B cell (primary cell): ENCODE measurements at regions not wholly inside any gene's neighbourhood (a gene's known extent, or its start where the extent isn't known, plus 50 kb on each side); places are given as distances from the start of the nearest gene placed in this dataset.

Experiments
- ATAC-seq: fragments of 200-7000 bp; cut with Tn5 transposase; one replicate; pipeline ENCODE4 v1.10.0; 2021; ENCODE audit warnings: low read depth, mild to moderate bottlenecking, moderate number of reproducible peaks, moderate library complexity
- CTCF ChIA-PET: fragments of 350-600 bp; sonication (Branson Sonifier 250); formaldehyde crosslinking; loops from one replicate; lab custom pipeline; 2021; ENCODE audit warnings: antibody characterized with exemption, inconsistent platforms; lab: Charles Lee
- POLR2A ChIA-PET: fragments of 350-600 bp; sonication (Branson Sonifier 250); formaldehyde crosslinking; loops from one replicate; lab custom pipeline; 2021; ENCODE audit warnings: antibody characterized with exemption; lab: Charles Lee
- DNase-seq: peaks from one replicate; pipeline ENCODE4 v3.0.0; 2013
- H2AFZ ChIP-seq: 2 replicates; pipeline ENCODE4 v1.6.1; 2012; ENCODE audit warnings: mild to moderate bottlenecking, low read depth, low read length; ENCODE audit not compliant: insufficient read depth, poor library complexity, severe bottlenecking
- H3K27ac ChIP-seq, 2 donors: 1 replicate in 1 of 2; 2 replicates in 1 of 2; pipeline ENCODE4 v1.5.1; 2012 to 2013; ENCODE audit warnings: low read length in 2 of 2, mild to moderate bottlenecking in 2 of 2, moderate library complexity in 1 of 2
- H3K27me3 ChIP-seq, 4 experiments: fragments of 200-600 bp in 1 of 4; sonication (generic) in 1 of 4; replicated peaks in 1 of 4; 1 replicate in 2 of 4; 2 replicates in 2 of 4; pipeline versions ENCODE4 v1.6.1 to v1.7.0; 2013 to 2016; ENCODE audit warnings: low read length in 3 of 4, mild to moderate bottlenecking in 2 of 4, mixed read lengths in 1 of 4, moderate library complexity in 1 of 4; ENCODE audit not compliant: insufficient read depth in 4 of 4, control insufficient read depth in 3 of 4; ENCODE audit errors: control extremely low read depth in 1 of 4
- H3K36me3 ChIP-seq, 2 experiments: replicated peaks in 1 of 2; 1 replicate in 1 of 2; 2 replicates in 1 of 2; pipeline versions ENCODE4 v1.6.1 to v1.7.1; 2013; ENCODE audit warnings: low read length in 1 of 2; ENCODE audit not compliant: insufficient read depth in 2 of 2, control insufficient read depth in 1 of 2; ENCODE audit errors: control extremely low read depth in 1 of 2, extremely low read depth in 1 of 2
- H3K4me1 ChIP-seq, 2 donors: fragments of 200-600 bp in 1 of 2; sonication (generic) in 1 of 2; 1 replicate in 1 of 2; 2 replicates in 1 of 2; pipeline versions ENCODE4 v1.5.1 to v1.6.1; 2013 to 2017; ENCODE audit warnings: low read length in 2 of 2; ENCODE audit not compliant: control insufficient read depth in 2 of 2, insufficient read depth in 2 of 2
- H3K4me2 ChIP-seq: replicated peaks from 2 replicates; pipeline ENCODE3; 2012; ENCODE audit warnings: mild to moderate bottlenecking, low read depth, low read length; ENCODE audit not compliant: poor library complexity, severe bottlenecking
- H3K4me3 ChIP-seq, 5 experiments: fragments of 200-600 bp in 1 of 5; sonication (generic) in 1 of 5; 1 replicate in 3 of 5; 2 replicates in 2 of 5; pipeline versions ENCODE4 v1.5.1 to v1.7.0; 2011 to 2016; ENCODE audit warnings: low read length in 4 of 5, mild to moderate bottlenecking in 4 of 5, low read depth in 2 of 5, control low read depth in 1 of 5, moderate library complexity in 1 of 5; ENCODE audit not compliant: insufficient read depth in 1 of 5; ENCODE audit errors: control extremely low read depth in 1 of 5, extremely low read depth in 1 of 5
- H3K79me2 ChIP-seq: fragments of 200-600 bp; sonication (generic); one replicate; pipeline ENCODE4 v1.6.0; 2016; ENCODE audit warnings: low read length; ENCODE audit not compliant: control insufficient read depth, insufficient read depth
- H3K9ac ChIP-seq: fragments of 200-600 bp; sonication (generic); 2 replicates; pipeline ENCODE4 v1.6.1; 2017; ENCODE audit warnings: mild to moderate bottlenecking, low read length, moderate library complexity
- H3K9me3 ChIP-seq, 3 donors: one replicate each; pipeline versions ENCODE4 v1.6.1 to v1.7.1; 2013; ENCODE audit warnings: low read length in 2 of 3; ENCODE audit not compliant: control insufficient read depth in 2 of 3, insufficient read depth in 1 of 3; ENCODE audit errors: control extremely low read depth in 1 of 3
- H4K20me1 ChIP-seq: 2 replicates; pipeline ENCODE4 v1.6.0; 2012; ENCODE audit warnings: mild to moderate bottlenecking, low read length; ENCODE audit not compliant: insufficient read depth, control insufficient read depth, poor library complexity, severe bottlenecking
- H3K27ac Mint-ChIP-seq: one replicate; pipeline ENCODE4 v1.8.0; 2021; ENCODE audit warnings: mixed read lengths
- H3K27me3 Mint-ChIP-seq: one replicate; pipeline ENCODE4 v1.8.0; 2021; ENCODE audit warnings: mixed read lengths
- H3K4me1 Mint-ChIP-seq: one replicate; pipeline ENCODE4 v1.8.0; 2021; ENCODE audit warnings: mixed read lengths
- H3K4me3 Mint-ChIP-seq: one replicate; pipeline ENCODE4 v1.8.0; 2021; ENCODE audit warnings: mixed read lengths
- H3K9me3 Mint-ChIP-seq: one replicate; pipeline ENCODE4 v1.8.0; 2022; ENCODE audit warnings: mixed read lengths; ENCODE audit not compliant: insufficient read depth
- CTCF ChIP-seq: fragments of 200-600 bp; IDR thresholded peaks from one replicate; pipeline ENCODE4 v1.8.0; 2022; ENCODE audit warnings: antibody characterized with exemption, mild to moderate bottlenecking
- EZH2 ChIP-seq: IDR thresholded peaks from 2 replicates; pipeline ENCODE4 v1.6.1; 2012; ENCODE audit warnings: borderline replicate concordance, low read depth, mild to moderate bottlenecking, moderate library complexity, low read length; ENCODE audit not compliant: insufficient read depth, poor library complexity, severe bottlenecking
- WGBS: methylation state at CpG from one replicate; pipeline ENCODE4 v1.1.5; 2013; ENCODE audit warnings: missing lambda C conversion rate; ENCODE audit not compliant: insufficient coverage; 5-methylcytosine and 5-hydroxymethylcytosine counted together
- intact Hi-C: fragments of 100-400 bp; cut with micrococcal nuclease; formaldehyde crosslinking; loops from one replicate; pipeline ENCODE4 v1.10.0; 2022

GRCh38 chr13:67410645-67411044 lies 180.5 kb upstream of the PCDH9 start:
- no peaks in the 10 kb centered on the region for H3K79me2 ChIP-seq
- no peaks in the 10 kb centered on the region for H3K27me3 ChIP-seq
- no peak overlapping the region for H3K4me3 Mint-ChIP-seq
- no peaks in the 10 kb centered on the region for H3K27me3 Mint-ChIP-seq
- no peak overlapping the region for H3K27ac Mint-ChIP-seq
- no peak overlapping the region for H3K4me3 ChIP-seq
- H2AFZ ChIP-seq: no peak overlapping the region
- ChIA-PET CTCF (no interaction called here), POLR2A (no interaction called here)
- DNase-seq (no peak), ATAC-seq (no peak)
- intact Hi-C loops: no loop called here
- H3K4me1 ChIP-seq: no peaks in the 10 kb centered on the region
- WGBS: no CpG with 5 or more reads among the region's 1 CpG
- TF ChIP-seq CTCF (no peak), EZH2 (no peak)
- H3K4me2 ChIP-seq: no peak overlapping the region
- H3K4me1 Mint-ChIP-seq: no peaks in the 10 kb centered on the region
- no peak overlapping the region for H3K27ac ChIP-seq
- H3K36me3 ChIP-seq: no peaks in the 10 kb centered on the region
- no peaks in the 10 kb centered on the region for H3K9me3 ChIP-seq
- no peak overlapping the region for H3K9ac ChIP-seq
- H3K9me3 Mint-ChIP-seq: no peaks in the 10 kb centered on the region
- H4K20me1 ChIP-seq: no peaks in the 10 kb centered on the region

GRCh38 chr13:67408798-67409197 lies 178.7 kb upstream of the PCDH9 start:
- Mint-ChIP-seq H3K9me3 (no peaks in the 10 kb centered on the region), H3K27me3 (no peaks in the 10 kb centered on the region), H3K4me3 (no peak overlapping the region), H3K4me1 (no peaks in the 10 kb centered on the region), H3K27ac (no peak overlapping the region)
- H3K27me3 ChIP-seq: no peaks in the 10 kb centered on the region
- CTCF ChIA-PET: no interaction called here
- H2AFZ ChIP-seq: no peak overlapping the region
- no peaks in the 10 kb centered on the region for H4K20me1 ChIP-seq
- ATAC-seq (no peak), DNase-seq (no peak)
- POLR2A ChIA-PET: no interaction called here
- intact Hi-C loops: no loop called here
- no CpG with 5 or more reads among the region's 1 CpG for WGBS
- H3K79me2 ChIP-seq: no peaks in the 10 kb centered on the region
- no peak overlapping the region for H3K27ac ChIP-seq
- H3K9ac ChIP-seq: no peak overlapping the region
- TF ChIP-seq CTCF: no peak
- TF ChIP-seq EZH2: no peak
- no peaks in the 10 kb centered on the region for H3K4me1 ChIP-seq
- H3K36me3 ChIP-seq: no peaks in the 10 kb centered on the region
- H3K9me3 ChIP-seq: no peaks in the 10 kb centered on the region
- no peak overlapping the region for H3K4me3 ChIP-seq
- no peak overlapping the region for H3K4me2 ChIP-seq
